B cell (primary cell): ENCODE measurements at regions not wholly inside any gene's neighbourhood (a gene's known extent, or its start where the extent isn't known, plus 50 kb on each side); places are given as distances from the start of the nearest gene placed in this dataset.

Experiments used
- ATAC-seq: fragments of 200-7000 bp; cut with Tn5 transposase; one replicate; pipeline ENCODE4 v1.10.0; 2021; ENCODE audit warnings: low read depth, mild to moderate bottlenecking, moderate number of reproducible peaks, moderate library complexity
- CTCF ChIA-PET: fragments of 350-600 bp; sonication (Branson Sonifier 250); formaldehyde crosslinking; loops from one replicate; lab custom pipeline; 2021; ENCODE audit warnings: antibody characterized with exemption, inconsistent platforms; lab: Charles Lee
- POLR2A ChIA-PET: fragments of 350-600 bp; sonication (Branson Sonifier 250); formaldehyde crosslinking; loops from one replicate; lab custom pipeline; 2021; ENCODE audit warnings: antibody characterized with exemption; lab: Charles Lee
- DNase-seq: peaks from one replicate; pipeline ENCODE4 v3.0.0; 2013
- H2AFZ ChIP-seq: 2 replicates; pipeline ENCODE4 v1.6.1; 2012; ENCODE audit warnings: mild to moderate bottlenecking, low read depth, low read length; ENCODE audit not compliant: insufficient read depth, poor library complexity, severe bottlenecking
- H3K27ac ChIP-seq, 2 donors: 1 replicate in 1 of 2; 2 replicates in 1 of 2; pipeline ENCODE4 v1.5.1; 2012 to 2013; ENCODE audit warnings: low read length in 2 of 2, mild to moderate bottlenecking in 2 of 2, moderate library complexity in 1 of 2
- H3K27me3 ChIP-seq, 4 experiments: fragments of 200-600 bp in 1 of 4; sonication (generic) in 1 of 4; replicated peaks in 1 of 4; 1 replicate in 2 of 4; 2 replicates in 2 of 4; pipeline versions ENCODE4 v1.6.1 to v1.7.0; 2013 to 2016; ENCODE audit warnings: low read length in 3 of 4, mild to moderate bottlenecking in 2 of 4, mixed read lengths in 1 of 4, moderate library complexity in 1 of 4; ENCODE audit not compliant: insufficient read depth in 4 of 4, control insufficient read depth in 3 of 4; ENCODE audit errors: control extremely low read depth in 1 of 4
- H3K36me3 ChIP-seq, 2 experiments: replicated peaks in 1 of 2; 1 replicate in 1 of 2; 2 replicates in 1 of 2; pipeline versions ENCODE4 v1.6.1 to v1.7.1; 2013; ENCODE audit warnings: low read length in 1 of 2; ENCODE audit not compliant: insufficient read depth in 2 of 2, control insufficient read depth in 1 of 2; ENCODE audit errors: control extremely low read depth in 1 of 2, extremely low read depth in 1 of 2
- H3K4me1 ChIP-seq, 2 donors: fragments of 200-600 bp in 1 of 2; sonication (generic) in 1 of 2; 1 replicate in 1 of 2; 2 replicates in 1 of 2; pipeline versions ENCODE4 v1.5.1 to v1.6.1; 2013 to 2017; ENCODE audit warnings: low read length in 2 of 2; ENCODE audit not compliant: control insufficient read depth in 2 of 2, insufficient read depth in 2 of 2
- H3K4me2 ChIP-seq: replicated peaks from 2 replicates; pipeline ENCODE3; 2012; ENCODE audit warnings: mild to moderate bottlenecking, low read depth, low read length; ENCODE audit not compliant: poor library complexity, severe bottlenecking
- H3K4me3 ChIP-seq, 5 experiments: fragments of 200-600 bp in 1 of 5; sonication (generic) in 1 of 5; 1 replicate in 3 of 5; 2 replicates in 2 of 5; pipeline versions ENCODE4 v1.5.1 to v1.7.0; 2011 to 2016; ENCODE audit warnings: low read length in 4 of 5, mild to moderate bottlenecking in 4 of 5, low read depth in 2 of 5, control low read depth in 1 of 5, moderate library complexity in 1 of 5; ENCODE audit not compliant: insufficient read depth in 1 of 5; ENCODE audit errors: control extremely low read depth in 1 of 5, extremely low read depth in 1 of 5
- H3K79me2 ChIP-seq: fragments of 200-600 bp; sonication (generic); one replicate; pipeline ENCODE4 v1.6.0; 2016; ENCODE audit warnings: low read length; ENCODE audit not compliant: control insufficient read depth, insufficient read depth
- H3K9ac ChIP-seq: fragments of 200-600 bp; sonication (generic); 2 replicates; pipeline ENCODE4 v1.6.1; 2017; ENCODE audit warnings: mild to moderate bottlenecking, low read length, moderate library complexity
- H3K9me3 ChIP-seq, 3 donors: one replicate each; pipeline versions ENCODE4 v1.6.1 to v1.7.1; 2013; ENCODE audit warnings: low read length in 2 of 3; ENCODE audit not compliant: control insufficient read depth in 2 of 3, insufficient read depth in 1 of 3; ENCODE audit errors: control extremely low read depth in 1 of 3
- H4K20me1 ChIP-seq: 2 replicates; pipeline ENCODE4 v1.6.0; 2012; ENCODE audit warnings: mild to moderate bottlenecking, low read length; ENCODE audit not compliant: insufficient read depth, control insufficient read depth, poor library complexity, severe bottlenecking
- H3K27ac Mint-ChIP-seq: one replicate; pipeline ENCODE4 v1.8.0; 2021; ENCODE audit warnings: mixed read lengths
- H3K27me3 Mint-ChIP-seq: one replicate; pipeline ENCODE4 v1.8.0; 2021; ENCODE audit warnings: mixed read lengths
- H3K4me1 Mint-ChIP-seq: one replicate; pipeline ENCODE4 v1.8.0; 2021; ENCODE audit warnings: mixed read lengths
- H3K4me3 Mint-ChIP-seq: one replicate; pipeline ENCODE4 v1.8.0; 2021; ENCODE audit warnings: mixed read lengths
- H3K9me3 Mint-ChIP-seq: one replicate; pipeline ENCODE4 v1.8.0; 2022; ENCODE audit warnings: mixed read lengths; ENCODE audit not compliant: insufficient read depth
- EZH2 ChIP-seq: IDR thresholded peaks from 2 replicates; pipeline ENCODE4 v1.6.1; 2012; ENCODE audit warnings: borderline replicate concordance, low read depth, mild to moderate bottlenecking, moderate library complexity, low read length; ENCODE audit not compliant: insufficient read depth, poor library complexity, severe bottlenecking
- WGBS: methylation state at CpG from one replicate; pipeline ENCODE4 v1.1.5; 2013; ENCODE audit warnings: missing lambda C conversion rate; ENCODE audit not compliant: insufficient coverage; 5-methylcytosine and 5-hydroxymethylcytosine counted together
- intact Hi-C: fragments of 100-400 bp; cut with micrococcal nuclease; formaldehyde crosslinking; loops from one replicate; pipeline ENCODE4 v1.10.0; 2022
- TF ChIP-seq, protein P1 (sequence below): fragments of 200-600 bp; IDR thresholded peaks from one replicate; pipeline ENCODE4 v1.8.0; 2022; ENCODE audit warnings: antibody characterized with exemption, mild to moderate bottlenecking

DNA sequence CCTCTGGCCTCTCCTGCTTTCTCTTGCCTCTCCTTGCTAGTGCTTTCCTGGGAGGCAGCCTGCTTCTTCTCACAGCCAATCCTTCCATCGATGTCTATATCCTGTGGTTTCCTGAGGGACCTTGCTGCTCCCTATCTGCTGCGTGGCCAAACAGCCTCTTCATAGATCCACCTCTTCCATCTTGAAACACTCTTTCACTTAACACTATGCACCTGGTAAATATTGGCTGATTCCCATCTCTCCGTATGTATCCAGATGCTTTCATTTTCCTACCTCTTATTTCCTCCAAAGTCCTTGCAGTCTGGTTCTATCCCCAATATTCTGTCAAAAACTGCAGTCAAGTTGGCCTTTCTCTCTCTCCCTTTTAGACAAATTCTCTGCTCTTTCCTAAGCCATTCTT, 205.2 kb upstream of the CFAP20DC start:
- no peak overlapping the region for H2AFZ ChIP-seq
- no peaks in the 10 kb centered on the region for H3K9me3 Mint-ChIP-seq
- ATAC-seq (no peak), DNase-seq (no peak)
- intact Hi-C loops: no loop called here
- no peak overlapping the region for H3K9ac ChIP-seq
- no peaks in the 10 kb centered on the region for H3K27me3 Mint-ChIP-seq
- 64% methylated on average over 3 of the region's 3 CpGs for WGBS
- TF ChIP-seq, protein P1, sequence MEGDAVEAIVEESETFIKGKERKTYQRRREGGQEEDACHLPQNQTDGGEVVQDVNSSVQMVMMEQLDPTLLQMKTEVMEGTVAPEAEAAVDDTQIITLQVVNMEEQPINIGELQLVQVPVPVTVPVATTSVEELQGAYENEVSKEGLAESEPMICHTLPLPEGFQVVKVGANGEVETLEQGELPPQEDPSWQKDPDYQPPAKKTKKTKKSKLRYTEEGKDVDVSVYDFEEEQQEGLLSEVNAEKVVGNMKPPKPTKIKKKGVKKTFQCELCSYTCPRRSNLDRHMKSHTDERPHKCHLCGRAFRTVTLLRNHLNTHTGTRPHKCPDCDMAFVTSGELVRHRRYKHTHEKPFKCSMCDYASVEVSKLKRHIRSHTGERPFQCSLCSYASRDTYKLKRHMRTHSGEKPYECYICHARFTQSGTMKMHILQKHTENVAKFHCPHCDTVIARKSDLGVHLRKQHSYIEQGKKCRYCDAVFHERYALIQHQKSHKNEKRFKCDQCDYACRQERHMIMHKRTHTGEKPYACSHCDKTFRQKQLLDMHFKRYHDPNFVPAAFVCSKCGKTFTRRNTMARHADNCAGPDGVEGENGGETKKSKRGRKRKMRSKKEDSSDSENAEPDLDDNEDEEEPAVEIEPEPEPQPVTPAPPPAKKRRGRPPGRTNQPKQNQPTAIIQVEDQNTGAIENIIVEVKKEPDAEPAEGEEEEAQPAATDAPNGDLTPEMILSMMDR: no peak
- no peak for TF ChIP-seq EZH2
- H3K36me3 ChIP-seq: no peaks in the 10 kb centered on the region
- H3K79me2 ChIP-seq: no peaks in the 10 kb centered on the region
- no peak overlapping the region for H3K27ac ChIP-seq
- no peaks in the 10 kb centered on the region for H3K27me3 ChIP-seq
- ChIA-PET CTCF (no interaction called here), POLR2A (no interaction called here)
- no peaks in the 10 kb centered on the region for H4K20me1 ChIP-seq
- H3K4me2 ChIP-seq: no peak overlapping the region
- no peak overlapping the region for H3K4me3 ChIP-seq
- H3K4me1 Mint-ChIP-seq: peaks cover 1% of the 10 kb centered on the region
- H3K9me3 ChIP-seq: no peaks in the 10 kb centered on the region
- no peak overlapping the region for H3K4me3 Mint-ChIP-seq
- H3K27ac Mint-ChIP-seq: no peak overlapping the region
- no peaks in the 10 kb centered on the region for H3K4me1 ChIP-seq

DNA sequence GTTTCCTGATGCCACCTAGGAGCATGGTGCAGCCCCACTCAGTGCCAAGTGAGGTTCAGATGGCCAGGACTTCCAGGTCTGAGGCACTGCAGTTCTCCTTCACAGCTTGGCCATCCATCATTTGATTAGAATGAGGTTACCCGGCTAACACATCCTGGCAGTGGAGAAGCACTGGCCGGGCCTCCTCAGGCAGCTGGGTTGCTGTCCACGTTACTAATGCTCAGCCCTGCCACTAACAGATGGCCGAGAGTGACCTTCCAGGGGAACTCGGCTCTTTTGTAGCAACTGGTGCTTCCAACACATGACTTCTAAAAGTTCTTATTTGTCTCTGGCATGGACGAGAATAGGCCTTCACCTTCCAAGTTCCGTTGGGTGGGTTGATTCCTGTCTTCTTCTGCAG, 204.6 kb upstream of the CFAP20DC start:
- ChIA-PET POLR2A (no interaction called here), CTCF (no interaction called here)
- Histone ChIP-seq H3K9ac (no peak overlapping the region), H3K79me2 (no peaks in the 10 kb centered on the region), H3K9me3 (no peaks in the 10 kb centered on the region), H3K27ac (no peak overlapping the region), H3K27me3 (no peaks in the 10 kb centered on the region), H3K4me1 (no peaks in the 10 kb centered on the region), H3K36me3 (no peaks in the 10 kb centered on the region), H4K20me1 (no peaks in the 10 kb centered on the region), H3K4me3 (no peak overlapping the region), H2AFZ (no peak overlapping the region), H3K4me2 (no peak overlapping the region)
- DNase-seq: no peak
- WGBS: 97% methylated on average over 7 of the region's 7 CpGs
- Mint-ChIP-seq H3K27ac (no peak overlapping the region), H3K4me1 (peaks cover 2% of the 10 kb centered on the region), H3K27me3 (no peaks in the 10 kb centered on the region), H3K9me3 (no peaks in the 10 kb centered on the region), H3K4me3 (no peak overlapping the region)
- TF ChIP-seq EZH2: no peak
- TF ChIP-seq, protein P1: no peak
- intact Hi-C loops: no loop called here
- ATAC-seq: no peak
